Stimulated activated naive CD8-positive, alpha-beta T cell treated with anti-CD3 and anti-CD28 coated beads, Interleukin-15, Interleukin-2, amounts not matched to agents 100 ng/mL and 50 ng/mL, for 24 hours (primary cell): ENCODE measurements at regions not wholly inside any gene's neighbourhood (a gene's known extent, or its start where the extent isn't known, plus 50 kb on each side); places are given as distances from the start of the nearest gene placed in this dataset.

Experiments
- H3K27ac Mint-ChIP-seq: one replicate; pipeline ENCODE4 v1.8.0; 2021; ENCODE audit warnings: mild to moderate bottlenecking, mixed read lengths
- H3K27me3 Mint-ChIP-seq: one replicate; pipeline ENCODE4 v1.8.0; 2021; ENCODE audit warnings: mixed read lengths
- H3K36me3 Mint-ChIP-seq: one replicate; pipeline ENCODE4 v1.8.0; 2021; ENCODE audit warnings: low read depth, mixed read lengths
- H3K4me1 Mint-ChIP-seq: one replicate; pipeline ENCODE4 v1.8.0; 2021; ENCODE audit warnings: low read depth, mixed read lengths
- H3K4me3 Mint-ChIP-seq: one replicate; pipeline ENCODE4 v1.8.0; 2021; ENCODE audit warnings: mild to moderate bottlenecking, mixed read lengths
- H3K9me3 Mint-ChIP-seq: one replicate; pipeline ENCODE4 v1.8.0; 2021; ENCODE audit warnings: mixed read lengths

DNA sequence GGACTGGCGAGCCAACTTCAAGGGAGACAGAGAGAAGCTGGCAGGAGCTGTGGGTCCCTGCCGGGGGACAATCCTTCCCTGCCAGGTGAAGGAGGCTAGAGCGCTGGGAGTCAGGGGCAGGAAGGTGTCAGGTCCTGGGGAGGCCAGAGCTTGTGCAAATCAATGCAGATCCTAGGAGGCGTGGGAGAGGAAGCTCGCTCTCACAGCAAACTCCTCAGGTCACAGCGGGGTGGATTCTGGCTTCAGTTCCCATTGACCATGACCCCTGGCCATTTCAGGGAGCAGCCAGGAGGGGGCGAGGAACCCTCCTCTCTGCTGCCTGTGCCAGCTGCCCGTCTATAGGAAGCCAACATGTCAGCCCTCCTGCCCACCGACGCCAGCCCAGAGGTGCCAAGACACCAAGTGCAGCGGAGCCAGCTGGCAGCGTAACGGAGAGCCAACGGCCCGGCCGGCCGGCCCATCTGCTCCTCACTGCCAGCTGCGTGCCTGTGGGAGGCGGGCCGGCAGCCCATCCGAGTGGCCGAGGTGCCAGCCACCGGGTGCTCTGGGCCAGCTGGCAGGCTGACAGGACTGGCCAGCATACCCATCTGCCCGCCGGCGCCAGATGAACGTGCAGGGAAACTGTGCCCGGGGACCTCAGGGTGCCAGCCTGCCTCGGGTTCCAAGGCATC lies 374.8 kb downstream of the MIAT start:
- H3K4me3 Mint-ChIP-seq: no peak overlapping the region
- peaks cover 18% of the 10 kb centered on the region for H3K27me3 Mint-ChIP-seq

DNA sequence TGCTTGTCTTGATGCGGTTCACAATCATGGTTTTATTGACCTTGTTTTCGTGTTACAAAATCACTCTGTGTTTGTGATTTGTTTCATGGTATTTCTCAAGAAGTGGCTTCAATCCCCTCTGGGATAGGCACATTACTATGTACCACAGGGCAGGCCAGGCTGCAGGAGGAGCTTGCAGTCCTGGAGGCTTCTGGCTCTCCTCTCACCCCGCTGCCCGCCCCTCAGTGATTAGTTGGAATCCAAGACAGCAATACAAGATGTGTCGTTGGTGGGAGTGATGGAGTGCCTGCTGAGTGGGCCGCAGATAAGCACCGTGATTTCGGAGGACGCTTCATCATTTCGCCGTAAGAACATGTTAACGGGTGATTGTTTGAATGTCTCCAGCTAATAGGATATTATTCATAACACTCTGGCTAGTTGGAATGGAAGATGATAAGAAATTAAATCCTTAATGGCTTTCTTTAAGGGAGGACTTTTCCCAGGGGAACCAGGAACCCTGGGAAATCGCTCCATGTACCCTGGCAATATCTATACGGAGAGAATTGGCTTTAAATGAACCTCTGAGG lies 384.4 kb downstream of the MIAT start:
- Mint-ChIP-seq H3K27me3 (peaks cover 17% of the 10 kb centered on the region), H3K4me1 (no peaks in the 10 kb centered on the region), H3K36me3 (no peaks in the 10 kb centered on the region), H3K4me3 (no peak overlapping the region), H3K27ac (no peak overlapping the region), H3K9me3 (peaks cover 5% of the 10 kb centered on the region)

More for the DNA sequence above, 374.8 kb downstream of the MIAT start:
- H3K36me3 Mint-ChIP-seq: no peaks in the 10 kb centered on the region
- no peak overlapping the region for H3K27ac Mint-ChIP-seq
- peaks cover 3% of the 10 kb centered on the region for H3K9me3 Mint-ChIP-seq
- H3K4me1 Mint-ChIP-seq: no peaks in the 10 kb centered on the region

- H3K4me1 Mint-ChIP-seq: no peaks in the 10 kb centered on the region
- H3K27me3 Mint-ChIP-seq: peaks cover 11% of the 10 kb centered on the region
- no peak overlapping the region for H3K27ac Mint-ChIP-seq
- H3K9me3 Mint-ChIP-seq: peaks cover 3% of the 10 kb centered on the region
- H3K4me3 Mint-ChIP-seq: no peak overlapping the region
- H3K36me3 Mint-ChIP-seq: no peaks in the 10 kb centered on the region
These were observed 385.9 kb downstream of the MIAT start for GRCh38 chr22:27043262-27043661.

DNA sequence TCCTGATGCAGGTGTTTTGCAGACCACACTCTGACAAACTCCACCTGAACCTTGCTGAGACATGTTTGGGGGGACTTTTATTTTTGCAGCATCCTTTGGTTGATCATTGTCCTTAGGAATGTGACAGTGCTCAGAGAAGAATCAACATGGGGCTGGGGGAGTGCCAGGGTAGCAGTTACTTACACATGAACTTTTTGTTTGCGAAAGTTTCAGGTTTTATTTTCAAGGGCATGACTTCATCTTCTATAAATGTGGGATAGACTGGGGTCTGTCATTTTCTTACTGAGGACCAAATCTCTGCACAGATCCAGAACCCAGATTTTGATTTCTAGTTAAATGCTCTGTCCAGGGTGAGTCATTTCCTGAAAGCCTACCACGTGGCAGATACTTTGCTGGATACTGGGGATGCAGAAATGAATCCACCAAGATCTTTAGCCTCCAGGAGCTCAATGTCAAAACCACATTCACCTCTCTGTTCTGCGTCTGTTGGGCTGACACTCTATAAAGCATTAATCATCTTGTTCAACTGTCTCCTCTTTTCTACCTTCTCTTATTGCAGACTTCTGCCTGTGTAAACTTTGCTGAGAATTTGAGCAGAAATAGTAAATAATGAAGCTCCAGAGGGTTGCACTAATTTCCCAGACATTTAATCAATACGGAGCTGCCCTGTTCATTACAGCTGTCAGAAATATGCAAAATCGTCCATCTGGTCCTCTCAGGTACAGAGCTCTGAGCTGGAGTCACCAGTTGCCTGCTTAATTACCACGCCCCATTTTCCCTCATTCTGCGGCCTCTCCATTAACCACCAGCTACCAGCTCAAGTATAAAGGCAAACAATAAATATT lies 387.9 kb downstream of the MIAT start:
- Mint-ChIP-seq H3K27ac (no peak overlapping the region), H3K4me3 (no peak overlapping the region), H3K36me3 (no peaks in the 10 kb centered on the region), H3K4me1 (no peaks in the 10 kb centered on the region), H3K27me3 (peaks cover 11% of the 10 kb centered on the region), H3K9me3 (no peaks in the 10 kb centered on the region)

DNA sequence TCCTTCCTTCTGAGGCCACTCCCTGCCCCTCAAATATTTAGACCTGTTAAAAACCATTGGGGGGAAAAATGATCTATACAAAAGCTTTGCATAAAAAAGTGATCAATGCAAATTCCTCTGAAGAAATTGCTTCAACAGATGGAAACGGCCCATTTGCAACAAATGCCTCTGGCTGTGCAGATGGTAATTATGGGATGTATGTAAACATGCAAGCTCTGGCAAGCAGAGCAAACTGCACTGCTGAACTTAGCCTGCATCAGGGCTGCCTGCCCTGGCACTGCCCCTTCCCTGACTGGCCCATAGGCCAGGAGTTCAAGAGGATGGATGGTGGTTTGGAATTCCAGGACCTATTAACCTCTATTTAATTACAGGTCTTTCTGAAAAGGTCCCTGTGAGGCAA lies 388.7 kb downstream of the MIAT start:
- Mint-ChIP-seq H3K4me3 (no peak overlapping the region), H3K27ac (no peak overlapping the region), H3K36me3 (no peaks in the 10 kb centered on the region), H3K4me1 (no peaks in the 10 kb centered on the region), H3K9me3 (no peaks in the 10 kb centered on the region), H3K27me3 (peaks cover 11% of the 10 kb centered on the region)

GRCh38 chr22:27046603-27047002 lies 389.2 kb downstream of the MIAT start:
- H3K27ac Mint-ChIP-seq: no peak overlapping the region
- H3K4me3 Mint-ChIP-seq: no peak overlapping the region
- H3K27me3 Mint-ChIP-seq: peaks cover 11% of the 10 kb centered on the region
- H3K4me1 Mint-ChIP-seq: no peaks in the 10 kb centered on the region
- H3K36me3 Mint-ChIP-seq: no peaks in the 10 kb centered on the region
- H3K9me3 Mint-ChIP-seq: no peaks in the 10 kb centered on the region

DNA sequence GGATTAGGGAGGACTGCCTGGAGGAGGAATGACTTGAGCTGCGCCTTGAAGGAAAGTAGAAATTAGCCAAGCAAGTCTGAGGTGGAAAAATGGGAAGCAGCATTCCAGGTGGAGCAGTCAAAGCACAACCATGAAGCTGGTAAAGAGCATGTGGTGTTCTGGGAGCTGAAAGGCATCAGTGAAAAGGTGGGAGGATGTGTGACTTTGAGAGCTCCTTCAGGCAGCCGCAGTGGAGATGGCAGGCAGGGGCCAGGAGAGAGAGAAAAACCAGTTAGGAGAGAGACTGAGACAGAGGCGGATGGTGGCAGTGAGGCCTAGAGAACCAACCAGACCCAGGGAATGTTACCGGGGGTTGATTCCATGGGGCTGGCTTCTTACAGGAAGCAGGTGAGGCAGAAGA lies 393.4 kb downstream of the MIAT start:
- H3K27me3 Mint-ChIP-seq: peaks cover 8% of the 10 kb centered on the region
- H3K27ac Mint-ChIP-seq: no peak overlapping the region
- H3K4me1 Mint-ChIP-seq: no peaks in the 10 kb centered on the region
- no peaks in the 10 kb centered on the region for H3K36me3 Mint-ChIP-seq
- no peak overlapping the region for H3K4me3 Mint-ChIP-seq
- no peaks in the 10 kb centered on the region for H3K9me3 Mint-ChIP-seq

DNA sequence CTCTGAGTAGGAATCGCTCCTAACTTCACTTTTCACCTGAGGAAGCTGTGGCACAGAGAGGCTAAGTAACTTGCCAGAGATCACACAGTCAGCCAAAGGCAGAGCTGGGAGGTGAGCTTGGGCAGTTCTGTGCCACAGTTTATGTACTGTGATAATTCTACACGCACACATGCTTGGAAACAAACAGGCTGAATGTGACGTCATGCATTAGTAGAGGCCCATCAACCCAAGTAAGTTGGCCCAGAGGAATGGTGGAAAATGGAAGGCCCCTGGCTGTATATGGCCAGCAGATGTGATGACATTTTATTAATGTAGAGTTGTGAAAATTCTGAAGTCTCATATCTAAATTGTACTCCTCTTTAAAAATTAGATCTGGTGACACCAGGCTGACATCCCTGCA lies 394.0 kb downstream of the MIAT start:
- no peak overlapping the region for H3K4me3 Mint-ChIP-seq
- no peaks in the 10 kb centered on the region for H3K9me3 Mint-ChIP-seq
- no peaks in the 10 kb centered on the region for H3K4me1 Mint-ChIP-seq
- no peak overlapping the region for H3K27ac Mint-ChIP-seq
- peaks cover 8% of the 10 kb centered on the region for H3K27me3 Mint-ChIP-seq
- H3K36me3 Mint-ChIP-seq: no peaks in the 10 kb centered on the region

DNA sequence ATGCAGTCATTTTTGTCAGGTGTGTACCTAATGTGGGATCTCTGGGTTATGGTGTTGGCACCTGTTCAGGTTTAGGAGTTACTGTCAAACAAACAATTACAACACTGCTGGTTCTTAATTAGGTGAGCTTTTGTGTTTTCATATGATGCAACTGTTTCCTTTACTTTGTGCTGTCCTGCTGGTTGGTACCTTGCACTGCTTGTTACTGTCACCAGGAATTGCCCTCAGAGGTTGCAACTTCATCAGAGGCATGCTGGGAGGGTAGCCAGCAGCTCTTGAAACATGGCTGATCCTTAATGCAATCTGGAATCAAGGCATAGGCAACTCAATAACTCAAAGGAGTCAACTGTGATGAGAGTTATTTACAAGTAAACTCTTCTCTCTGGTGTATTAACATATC lies 400.3 kb downstream of the MIAT start:
- Mint-ChIP-seq H3K36me3 (no peaks in the 10 kb centered on the region), H3K27me3 (peaks cover 14% of the 10 kb centered on the region)

GRCh38 chr22:27060190-27060589 lies 402.8 kb downstream of the MIAT start:
- Mint-ChIP-seq H3K9me3 (no peaks in the 10 kb centered on the region), H3K27ac (no peak overlapping the region), H3K4me3 (no peak overlapping the region), H3K4me1 (no peaks in the 10 kb centered on the region), H3K27me3 (peaks cover 17% of the 10 kb centered on the region), H3K36me3 (no peaks in the 10 kb centered on the region)

More for the DNA sequence above, 400.3 kb downstream of the MIAT start:
- H3K9me3 Mint-ChIP-seq: no peaks in the 10 kb centered on the region
- no peak overlapping the region for H3K27ac Mint-ChIP-seq
- no peaks in the 10 kb centered on the region for H3K4me1 Mint-ChIP-seq
- no peak overlapping the region for H3K4me3 Mint-ChIP-seq

GRCh38 chr22:27062910-27063309 lies 405.5 kb downstream of the MIAT start:
- peaks cover 19% of the 10 kb centered on the region for H3K27me3 Mint-ChIP-seq
- H3K4me3 Mint-ChIP-seq: no peak overlapping the region
- H3K9me3 Mint-ChIP-seq: no peaks in the 10 kb centered on the region
- H3K27ac Mint-ChIP-seq: no peak overlapping the region
- no peaks in the 10 kb centered on the region for H3K36me3 Mint-ChIP-seq
- H3K4me1 Mint-ChIP-seq: no peaks in the 10 kb centered on the region

- Mint-ChIP-seq H3K4me1 (no peaks in the 10 kb centered on the region), H3K36me3 (no peaks in the 10 kb centered on the region), H3K27me3 (peaks cover 19% of the 10 kb centered on the region), H3K9me3 (no peaks in the 10 kb centered on the region), H3K4me3 (no peak overlapping the region), H3K27ac (no peak overlapping the region)
These were observed 406.0 kb downstream of the MIAT start for GRCh38 chr22:27063406-27063805.

DNA sequence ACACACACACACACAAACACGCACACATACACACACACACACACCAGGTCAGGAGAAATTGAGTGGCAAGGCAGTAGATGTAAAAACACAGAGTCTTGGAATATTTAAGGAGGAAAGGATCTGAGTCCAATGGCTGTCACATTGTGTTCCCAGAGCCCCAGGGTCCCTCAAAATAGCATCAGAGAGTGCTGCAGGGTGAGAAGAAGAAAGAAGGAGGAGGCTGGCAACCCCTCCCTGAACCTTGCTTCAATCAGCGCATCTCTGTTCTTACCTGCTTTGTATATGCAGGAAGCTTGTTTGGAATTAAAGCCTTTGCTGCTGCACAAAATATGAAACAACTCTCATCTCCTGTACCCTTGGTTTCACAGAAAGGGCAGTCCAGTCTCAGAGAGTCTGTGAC lies 406.5 kb downstream of the MIAT start:
- Mint-ChIP-seq H3K27ac (no peak overlapping the region), H3K4me3 (no peak overlapping the region)

GRCh38 chr22:27064386-27064785 lies 407.0 kb downstream of the MIAT start:
- Mint-ChIP-seq H3K4me3 (no peak overlapping the region), H3K9me3 (no peaks in the 10 kb centered on the region), H3K27me3 (peaks cover 22% of the 10 kb centered on the region)

More for the DNA sequence above, 406.5 kb downstream of the MIAT start:
- peaks cover 18% of the 10 kb centered on the region for H3K27me3 Mint-ChIP-seq
- H3K4me1 Mint-ChIP-seq: no peaks in the 10 kb centered on the region
- no peaks in the 10 kb centered on the region for H3K36me3 Mint-ChIP-seq
- no peaks in the 10 kb centered on the region for H3K9me3 Mint-ChIP-seq

GRCh38 chr22:27065279-27065678 lies 407.9 kb downstream of the MIAT start:
- Mint-ChIP-seq H3K4me3 (no peak overlapping the region), H3K4me1 (no peaks in the 10 kb centered on the region), H3K36me3 (no peaks in the 10 kb centered on the region), H3K27me3 (peaks cover 29% of the 10 kb centered on the region), H3K27ac (no peak overlapping the region), H3K9me3 (no peaks in the 10 kb centered on the region)

More at GRCh38 chr22:27064386-27064785, 407.0 kb downstream of the MIAT start:
- H3K36me3 Mint-ChIP-seq: no peaks in the 10 kb centered on the region
- no peaks in the 10 kb centered on the region for H3K4me1 Mint-ChIP-seq
- H3K27ac Mint-ChIP-seq: no peak overlapping the region
